H1 (cell line): ENCODE measurements at regions not wholly inside any gene's neighbourhood (a gene's known extent, or its start where the extent isn't known, plus 50 kb on each side); places are given as distances from the start of the nearest gene placed in this dataset.

Experiments
- CTCF ChIA-PET: fragments of 300-600 bp; sonication (Branson Sonifier 250); formaldehyde crosslinking; loops from one replicate; lab custom pipeline; 2021; ENCODE audit not compliant: partially characterized antibody; lab: Charles Lee
- POLR2A ChIA-PET: fragments of 300-600 bp; sonication (Branson Sonifier 250); formaldehyde crosslinking; loops from one replicate; lab custom pipeline; 2021; ENCODE audit warnings: inconsistent platforms; ENCODE audit not compliant: partially characterized antibody; lab: Charles Lee
- DNase-seq, 2 experiments: peaks; one replicate each; pipeline versions ENCODE4 v3.0.0 to v3.0.0-alpha.2; 2010 to 2022; ENCODE audit warnings: low spot score in 2 of 2, low read depth in 1 of 2, mixed read lengths in 1 of 2
- FAIRE-seq: peaks from 2 replicates; lab custom pipeline; 2011; peaks lifted over from hg19 to GRCh38; lab: Jason Lieb, UNC
- H2AFZ ChIP-seq: 2 replicates; pipeline ENCODE4 v1.8.1; 2012; ENCODE audit warnings: low read length, inconsistent platforms
- H2AK5ac ChIP-seq: 2 replicates; pipeline ENCODE4 v1.6.1; 2013; ENCODE audit warnings: low read depth, low read length
- H2BK120ac ChIP-seq: replicated peaks from 2 replicates; pipeline ENCODE3; 2013; ENCODE audit warnings: low read depth, low read length, inconsistent platforms
- H2BK12ac ChIP-seq: 2 replicates; pipeline ENCODE4 v1.6.1; 2013; ENCODE audit warnings: low read depth, low read length
- H2BK15ac ChIP-seq: 2 replicates; pipeline ENCODE4 v1.6.1; 2013; ENCODE audit warnings: low read length
- H2BK20ac ChIP-seq: 2 replicates; pipeline ENCODE4 v1.6.1; 2013; ENCODE audit warnings: low read length
- H2BK5ac ChIP-seq: 2 replicates; pipeline ENCODE4 v1.6.1; 2013; ENCODE audit warnings: low read depth, low read length
- H3K14ac ChIP-seq: 2 replicates; pipeline ENCODE4 v1.6.1; 2013; ENCODE audit warnings: inconsistent platforms; ENCODE audit not compliant: insufficient read length
- H3K18ac ChIP-seq: 2 replicates; pipeline ENCODE4 v1.6.1; 2013; ENCODE audit warnings: low read length; ENCODE audit errors: extremely low read depth
- H3K23ac ChIP-seq: 2 replicates; pipeline ENCODE4 v1.6.1; 2013; ENCODE audit warnings: inconsistent platforms; ENCODE audit not compliant: insufficient read length
- H3K23me2 ChIP-seq: 2 replicates; pipeline ENCODE4 v1.6.1; 2013; ENCODE audit warnings: low read depth, low read length
- H3K27ac ChIP-seq: 2 replicates; pipeline ENCODE4 v1.6.1; 2011; ENCODE audit warnings: low read depth, low read length, inconsistent platforms
- H3K27me3 ChIP-seq, 4 experiments: replicated peaks in 1 of 4; 1 replicate in 1 of 4; 2 replicates in 3 of 4; pipeline versions ENCODE4 v1.6.1 to v1.8.1; 2011 to 2013; ENCODE audit warnings: low read length in 3 of 4, mild to moderate bottlenecking in 3 of 4, inconsistent platforms in 2 of 4, mixed read lengths in 2 of 4, moderate library complexity in 1 of 4; ENCODE audit not compliant: control insufficient read depth in 3 of 4, insufficient read depth in 3 of 4; ENCODE audit errors: extremely low read depth in 1 of 4
- H3K36me3 ChIP-seq, 4 experiments: 2 replicates each; pipeline versions ENCODE4 v1.6.1 to v1.8.1; 2011 to 2013; ENCODE audit warnings: mild to moderate bottlenecking in 4 of 4, low read length in 3 of 4, moderate library complexity in 2 of 4, control low read depth in 1 of 4, inconsistent platforms in 1 of 4; ENCODE audit not compliant: insufficient read depth in 4 of 4, control insufficient read depth in 2 of 4
- H3K4ac ChIP-seq: replicated peaks from 2 replicates; pipeline ENCODE3; 2013; ENCODE audit warnings: low read length, low read depth, mixed read lengths, inconsistent platforms; ENCODE audit not compliant: insufficient read length
- H3K4me1 ChIP-seq, 4 experiments: replicated peaks in 1 of 4; 1 replicate in 1 of 4; 2 replicates in 3 of 4; pipeline versions ENCODE4 v1.6.1 to v1.8.1; 2011 to 2013; ENCODE audit warnings: low read length in 3 of 4, inconsistent platforms in 2 of 4, mixed read lengths in 1 of 4; ENCODE audit not compliant: insufficient read depth in 4 of 4, control insufficient read depth in 3 of 4
- H3K4me2 ChIP-seq, 2 experiments: 2 replicates each; pipeline versions ENCODE4 v1.6.1 to v1.8.1; 2011 to 2013; ENCODE audit warnings: low read depth in 2 of 2, low read length in 2 of 2, control low read depth in 1 of 2, inconsistent platforms in 1 of 2, mild to moderate bottlenecking in 1 of 2; ENCODE audit not compliant: insufficient read depth in 1 of 2
- H3K4me3 ChIP-seq, 4 experiments: fragments of 200-600, 300-600 bp in 1 of 4; sonication (generic), shearing (Covaris generic), sonication (Bioruptor Twin) in 1 of 4; 2 replicates each; pipeline versions ENCODE4 v1.5.1 to v1.8.1; 2011 to 2016; ENCODE audit warnings: low read length in 4 of 4, low read depth in 3 of 4, control low read depth in 2 of 4, inconsistent platforms in 2 of 4, mild to moderate bottlenecking in 2 of 4, mixed read lengths in 1 of 4, moderate library complexity in 1 of 4; ENCODE audit not compliant: insufficient read depth in 2 of 4; ENCODE audit errors: extremely low read depth in 1 of 4
- H3K56ac ChIP-seq: replicated peaks from 2 replicates; pipeline ENCODE3; 2013; ENCODE audit warnings: low read depth, mild to moderate bottlenecking, mixed read lengths, low read length, inconsistent platforms; ENCODE audit not compliant: insufficient read length
- H3K79me1 ChIP-seq: 2 replicates; pipeline ENCODE4 v1.6.1; 2013; ENCODE audit warnings: low read depth, low read length, control low read depth
- H3K79me2 ChIP-seq, 2 experiments: 2 replicates each; pipeline versions ENCODE4 v1.6.1 to v1.8.1; 2012 to 2013; ENCODE audit warnings: low read length in 2 of 2, mild to moderate bottlenecking in 2 of 2, inconsistent platforms in 1 of 2; ENCODE audit not compliant: insufficient read depth in 2 of 2, control insufficient read depth in 1 of 2
- H3K9ac ChIP-seq, 4 experiments: replicated peaks in 1 of 4; 1 replicate in 1 of 4; 2 replicates in 3 of 4; pipeline versions ENCODE4 v1.6.1 to v1.8.1; 2011 to 2013; ENCODE audit warnings: low read depth in 3 of 4, low read length in 3 of 4, control low read depth in 2 of 4, mild to moderate bottlenecking in 2 of 4, moderate library complexity in 2 of 4, inconsistent platforms in 1 of 4; ENCODE audit errors: extremely low read depth in 1 of 4
- H3K9me3 ChIP-seq, 2 experiments: 2 replicates each; pipeline versions ENCODE4 v1.6.1 to v1.8.1; 2012 to 2013; ENCODE audit warnings: mild to moderate bottlenecking in 2 of 2, moderate library complexity in 2 of 2, control low read depth in 1 of 2, inconsistent platforms in 1 of 2, low read depth in 1 of 2, low read length in 1 of 2, mixed read lengths in 1 of 2; ENCODE audit not compliant: insufficient read depth in 2 of 2
- H4K20me1 ChIP-seq, 2 experiments: replicated peaks in 1 of 2; 2 replicates each; pipeline versions ENCODE3 to v1.8.1; 2011 to 2013; ENCODE audit warnings: inconsistent platforms in 2 of 2, low read length in 2 of 2, mild to moderate bottlenecking in 1 of 2; ENCODE audit not compliant: insufficient read depth in 2 of 2, control insufficient read depth in 1 of 2
- H4K5ac ChIP-seq: 2 replicates; pipeline ENCODE4 v1.6.1; 2013; ENCODE audit warnings: low read length, low read depth, mixed read lengths, inconsistent platforms; ENCODE audit not compliant: insufficient read length
- H4K8ac ChIP-seq: 2 replicates; pipeline ENCODE4 v1.8.0; 2013; ENCODE audit warnings: mild to moderate bottlenecking, moderate library complexity, low read length, inconsistent platforms; ENCODE audit not compliant: insufficient read depth; ENCODE audit errors: extremely low read depth
- H4K91ac ChIP-seq: replicated peaks from 2 replicates; pipeline ENCODE3; 2013; ENCODE audit warnings: low read length, mixed read lengths, inconsistent platforms; ENCODE audit not compliant: insufficient read length
- TAF1 ChIP-seq: IDR thresholded peaks from 2 replicates; pipeline ENCODE4 v1.6.1; 2011; ENCODE audit warnings: mild to moderate bottlenecking, low read depth, low read length
- WGBS, 2 experiments: shearing (Covaris generic) in 1 of 2; methylation state at CpG; one replicate each; pipeline versions ENCODE4 v1.1.6 to v1.1.7; 2013 to 2015; ENCODE audit warnings: low lambda C conversion rate in 2 of 2, mixed read lengths in 2 of 2, inconsistent platforms in 1 of 2, low coverage in 1 of 2, missing lambda C conversion rate in 1 of 2; ENCODE audit not compliant: insufficient replicate concordance in 2 of 2, insufficient coverage in 1 of 2, insufficient read length in 1 of 2; ENCODE audit errors: extremely low coverage in 1 of 2, missing lambda C conversion rate in 1 of 2; 5-methylcytosine and 5-hydroxymethylcytosine counted together

DNA sequence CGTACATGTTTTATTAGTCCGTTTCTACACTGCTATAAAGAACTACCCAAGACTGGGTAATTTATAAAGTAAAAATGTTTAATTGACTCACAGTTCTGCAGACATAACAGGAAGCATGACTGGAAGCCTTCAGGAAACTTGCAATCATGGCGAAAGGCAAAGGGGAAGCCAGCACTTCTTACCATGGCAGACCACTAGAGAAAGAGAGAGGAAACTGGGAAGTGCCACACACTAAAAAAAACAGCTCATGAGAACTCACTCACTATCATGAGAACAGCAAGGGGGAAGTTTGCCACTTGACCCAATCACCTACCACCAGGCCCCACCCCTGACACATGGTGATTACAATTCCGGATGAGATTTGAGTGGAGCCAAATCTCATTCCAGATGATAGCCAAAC lies 466.2 kb downstream of the IRS1 start:
- WGBS, 2 experiments = 93% methylated on average over 4 of the region's 4 CpGs; no CpG with 5 or more reads in 1 of the 2 experiments
- ChIA-PET CTCF (interaction anchor here (0.6 to 1.0 kb wide), 3 partner anchors 469 to 1747 kb away, joined by 3 read pairs; no protein-coding TSS in a partner anchor), POLR2A (no interaction called here)

More for the DNA sequence above, 466.2 kb downstream of the IRS1 start:
- Histone ChIP-seq H2BK12ac (no peak overlapping the region), H4K91ac (no peak overlapping the region), H4K8ac (no peak overlapping the region), H4K5ac (no peak overlapping the region), H3K4me2 (no peak overlapping the region), H3K23me2 (no peaks in the 10 kb centered on the region), H3K79me1 (no peaks in the 10 kb centered on the region), H2BK120ac (no peak overlapping the region), H3K18ac (no peak overlapping the region), H2BK5ac (no peak overlapping the region), H3K27ac (no peak overlapping the region), H3K27me3 (no peaks in the 10 kb centered on the region), H2BK15ac (no peak overlapping the region), H3K14ac (no peak overlapping the region), H3K9me3 (no peaks in the 10 kb centered on the region), H2BK20ac (no peak overlapping the region), H3K4me3 (no peak overlapping the region), H4K20me1 (no peaks in the 10 kb centered on the region), H2AFZ (no peak overlapping the region), H3K4me1 (no peaks in the 10 kb centered on the region), H2AK5ac (no peak overlapping the region), H3K79me2 (no peaks in the 10 kb centered on the region), H3K4ac (no peak overlapping the region), H3K23ac (no peak overlapping the region), H3K36me3 (no peaks in the 10 kb centered on the region), H3K56ac (no peak overlapping the region), H3K9ac (no peak overlapping the region)
- no peak for FAIRE-seq
- no peak for TF ChIP-seq TAF1
- no peak for DNase-seq
